GM04504 (cell line): ENCODE measurements at regions not wholly inside any gene's neighbourhood (a gene's known extent, or its start where the extent isn't known, plus 50 kb on each side); places are given as distances from the start of the nearest gene placed in this dataset.
A peak's percentile ranks its signal among the peaks of the same experiment; 100 is the strongest.

Source experiments
- DNase-seq: peaks from one replicate; pipeline ENCODE4 v3.0.0-alpha.2; 2012; ENCODE audit warnings: low read depth

DNA sequence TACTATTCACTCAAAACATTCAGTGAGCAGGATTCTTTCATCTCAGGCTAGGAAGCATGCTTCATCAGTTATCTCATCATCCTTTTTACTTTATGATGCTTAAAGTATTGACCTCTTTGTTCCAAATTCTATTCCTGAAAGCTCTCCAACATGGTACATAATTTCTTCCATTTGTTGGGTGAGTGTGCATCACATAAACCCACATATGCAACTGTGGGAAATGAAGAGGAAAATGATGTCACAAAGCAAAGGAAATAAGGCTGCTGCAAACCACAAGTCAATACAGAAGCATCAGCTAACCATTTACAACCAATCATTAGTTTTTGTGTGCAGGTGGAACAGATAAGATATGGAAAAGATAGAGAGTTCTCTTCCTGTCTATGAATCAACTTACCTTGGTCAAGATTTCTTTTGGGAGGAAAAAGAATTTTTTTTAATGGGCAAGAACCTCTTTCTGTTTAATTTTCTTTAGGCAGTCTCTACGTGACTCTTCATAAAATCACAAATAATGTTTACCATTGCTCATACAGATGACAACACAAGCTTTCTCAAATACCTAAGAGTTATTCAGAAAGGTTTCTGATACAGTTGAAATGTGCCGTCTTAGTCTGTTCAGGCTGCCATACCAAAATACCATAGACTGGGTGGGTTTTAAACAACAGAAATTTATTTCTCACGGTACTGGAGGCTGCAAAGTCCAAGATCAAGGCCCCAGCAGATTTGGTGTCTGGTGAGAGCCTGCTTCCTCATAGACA lies 259.9 kb downstream of the ADGRG6 start:
- no peak for DNase-seq

DNA sequence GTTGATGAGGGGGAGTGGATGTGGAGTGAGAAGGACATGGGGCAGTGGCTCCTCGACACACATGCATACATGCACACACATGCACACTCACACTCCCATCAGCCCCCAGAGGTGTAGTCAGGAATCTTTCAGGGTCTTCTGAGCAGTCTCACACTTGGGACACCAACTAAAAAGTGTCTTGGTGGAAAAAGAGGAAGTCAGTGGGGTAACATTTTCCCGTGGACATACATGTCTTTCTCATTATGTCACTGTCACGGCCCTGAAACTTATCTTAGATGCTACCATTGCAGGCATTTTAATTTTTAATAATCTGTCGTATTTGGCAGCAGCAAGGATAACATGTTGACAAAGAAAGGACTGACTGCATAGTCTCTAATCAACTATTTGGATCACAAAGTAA lies 261.1 kb downstream of the ADGRG6 start:
- DNase-seq: no peak

- peak; percentile 33 for DNase-seq
Measured at GRCh38 chr6:142566628-142567396, 265.0 kb downstream of the ADGRG6 start.

GRCh38 chr6:142567461-142567860 lies 265.7 kb downstream of the ADGRG6 start:
- no peak for DNase-seq

DNA sequence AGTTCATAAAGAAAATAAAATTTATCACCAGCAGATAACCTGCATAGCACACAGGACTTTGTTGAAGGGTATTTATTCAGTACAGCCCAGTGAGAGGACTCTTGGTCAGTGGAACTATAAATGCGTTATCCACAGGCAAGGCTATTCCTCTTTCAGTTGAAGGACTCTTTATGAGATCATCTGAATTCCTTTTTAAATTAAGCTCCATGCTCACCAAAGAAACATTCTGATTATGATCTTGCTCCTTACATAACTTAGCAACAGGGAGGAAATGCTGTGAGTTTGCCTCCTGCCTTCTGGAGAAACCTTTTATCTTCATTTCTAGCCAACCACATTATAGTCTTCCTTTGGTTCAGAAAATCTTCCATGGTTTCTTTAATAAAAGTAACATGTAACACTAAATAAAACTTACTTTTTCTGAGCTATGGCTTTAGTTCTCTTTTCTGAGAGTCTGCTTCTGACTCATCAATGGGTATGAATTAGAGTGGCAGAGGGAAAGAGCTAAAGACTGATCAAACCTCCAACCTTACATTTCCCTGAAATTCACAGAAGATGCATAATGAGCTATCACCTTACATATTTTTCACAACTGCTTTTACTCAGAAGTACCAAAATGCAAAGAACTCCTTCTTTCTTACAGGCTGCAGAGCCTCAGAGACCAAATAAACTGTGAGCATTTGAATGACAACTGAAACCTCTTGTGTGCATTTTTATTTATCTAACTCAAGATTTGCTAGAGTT lies 267.2 kb downstream of the ADGRG6 start:
- peak; percentile 62 for DNase-seq

GRCh38 chr6:142569676-142570075 lies 267.9 kb downstream of the ADGRG6 start:
- DNase-seq: no peak

GRCh38 chr6:142570221-142570671 lies 268.4 kb downstream of the ADGRG6 start:
- no peak for DNase-seq

GRCh38 chr6:142592876-142593275 lies 291.1 kb downstream of the ADGRG6 start:
- no peak for DNase-seq

DNA sequence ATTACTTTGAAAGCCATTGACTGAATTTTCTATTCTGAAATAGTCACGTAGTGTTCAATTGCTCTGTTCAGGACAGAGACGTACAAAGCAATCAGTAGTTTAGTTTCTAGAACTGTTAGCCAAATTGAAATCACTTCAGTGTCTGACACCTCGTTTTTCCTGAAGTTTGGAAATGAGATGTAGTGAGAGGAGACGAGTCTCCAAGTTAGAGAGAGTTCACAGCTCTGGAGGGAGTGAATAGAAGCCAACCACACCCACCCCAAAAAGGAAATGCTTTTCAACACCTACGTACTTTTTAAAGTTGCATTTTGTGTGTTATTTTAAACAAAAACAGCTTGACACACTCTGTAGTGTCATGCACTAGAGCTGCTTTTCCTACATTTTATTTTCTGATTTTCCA lies 296.0 kb downstream of the ADGRG6 start:
- DNase-seq: no peak

GRCh38 chr6:142601427-142601826 lies 299.6 kb downstream of the ADGRG6 start:
- no peak for DNase-seq

DNA sequence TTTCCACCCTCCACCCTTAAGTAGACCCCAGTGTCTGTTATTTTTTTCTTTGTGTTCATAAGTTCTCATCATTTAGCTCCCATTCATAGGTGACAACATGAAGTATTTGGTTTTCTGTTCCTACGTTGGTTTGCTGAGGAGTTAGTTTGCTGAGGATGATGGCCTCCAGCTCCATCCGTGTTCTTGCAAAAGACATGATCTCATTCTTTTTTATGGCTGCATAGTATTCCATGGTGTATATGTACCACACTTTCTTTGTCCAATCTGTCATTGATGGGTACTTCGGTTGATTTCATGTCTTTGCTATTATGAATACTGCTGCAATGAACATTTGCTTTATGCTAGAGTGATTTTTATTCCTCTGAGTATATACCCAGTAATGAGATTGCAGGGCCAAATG lies 301.2 kb downstream of the ADGRG6 start:
- no peak for DNase-seq

DNA sequence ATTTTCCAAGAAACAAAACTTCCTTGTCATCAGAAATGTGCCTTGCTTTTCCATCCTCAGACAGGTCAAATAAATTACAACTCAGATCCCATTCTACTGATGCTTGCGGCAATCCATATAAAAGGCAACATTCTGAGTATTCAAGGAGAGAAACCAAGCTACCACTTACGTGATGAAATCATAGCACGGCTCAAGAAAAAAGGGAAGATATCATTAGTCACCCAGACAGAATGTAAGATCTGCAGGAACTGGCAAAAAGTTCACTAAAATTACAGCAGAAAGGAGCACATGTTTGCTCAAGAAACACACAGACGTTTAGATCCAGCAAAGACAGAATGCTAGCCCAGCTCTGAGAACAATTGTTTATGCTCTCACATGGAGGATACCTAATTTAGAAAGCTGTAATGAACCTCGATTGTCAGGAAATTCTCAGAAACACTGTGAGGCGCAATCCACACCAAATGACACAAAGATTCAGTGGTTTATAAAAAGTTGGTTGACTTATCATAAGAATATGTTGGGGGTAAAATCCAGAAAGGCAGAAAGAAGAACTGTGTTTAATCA lies 304.2 kb downstream of the ADGRG6 start:
- no peak for DNase-seq

- no peak for DNase-seq
Measured at GRCh38 chr6:142612956-142613355, 311.1 kb downstream of the ADGRG6 start.

- no peak for DNase-seq
Measured at GRCh38 chr6:142613981-142614380, 312.2 kb downstream of the ADGRG6 start.

GRCh38 chr6:142617158-142617557 lies 315.4 kb downstream of the ADGRG6 start:
- DNase-seq: no peak

GRCh38 chr6:142621822-142622221 lies 320.0 kb downstream of the ADGRG6 start:
- no peak for DNase-seq

- DNase-seq: no peak
Measured at GRCh38 chr6:142624978-142625715, 319.8 kb downstream of the HIVEP2 start.

DNA sequence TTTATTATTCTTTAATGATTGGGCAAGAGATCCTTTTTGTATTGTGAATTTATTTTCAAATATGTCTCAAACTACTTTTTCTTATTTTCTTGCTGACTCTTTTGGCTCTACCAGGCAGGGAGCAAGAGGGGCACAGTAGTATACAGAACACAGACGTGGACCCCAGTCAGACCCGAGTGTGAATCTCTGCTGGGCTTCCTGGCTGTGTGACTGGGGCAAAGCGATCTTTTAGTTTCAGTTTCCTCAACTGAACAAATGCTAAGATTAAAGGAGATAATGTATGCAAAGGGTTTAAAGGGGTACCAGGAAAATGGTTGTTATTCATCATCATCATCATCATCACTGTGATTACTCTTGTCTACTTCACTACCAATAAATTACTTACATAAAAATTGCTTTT lies 317.5 kb downstream of the HIVEP2 start:
- no peak for DNase-seq

DNA sequence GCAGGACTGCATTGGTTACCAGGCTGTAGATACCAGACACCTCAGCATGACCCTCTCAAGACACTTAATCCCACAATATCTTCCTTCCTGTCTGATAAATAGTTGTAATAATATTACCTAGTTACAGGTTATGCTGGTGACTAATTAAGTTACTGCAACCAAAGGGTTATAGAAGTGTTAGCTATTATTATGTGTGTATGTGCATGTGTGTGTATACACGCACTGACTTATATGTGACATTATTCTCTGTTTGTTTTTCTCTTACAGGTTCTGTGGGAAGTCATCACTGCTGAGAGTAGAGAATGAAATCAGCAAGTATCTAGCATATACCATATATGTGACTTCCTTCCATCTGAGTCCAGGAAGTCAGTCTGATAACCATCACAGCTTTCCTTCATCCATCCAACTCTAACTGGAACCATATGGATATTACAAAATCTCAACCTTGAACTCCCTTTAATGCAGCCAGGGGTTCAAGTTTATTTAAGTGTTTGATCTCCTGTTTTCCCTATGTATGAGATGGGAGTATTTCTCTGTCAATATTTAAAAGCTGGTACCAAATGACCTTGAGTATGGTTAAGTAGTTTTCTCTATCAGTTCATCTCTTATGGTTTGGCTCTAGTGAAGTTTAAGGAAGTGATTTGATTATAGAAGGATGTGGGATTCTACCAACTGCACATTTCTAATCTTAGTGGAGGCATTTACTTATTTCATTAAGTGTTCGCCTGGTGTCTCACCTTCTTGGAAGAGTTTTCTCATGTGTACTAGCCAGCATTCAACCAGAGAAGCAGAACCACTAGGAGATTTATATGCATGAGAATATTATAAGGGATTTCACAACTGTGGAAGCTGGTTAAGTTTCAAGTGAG lies 313.2 kb downstream of the HIVEP2 start:
- DNase-seq: peak; percentile 10

DNA sequence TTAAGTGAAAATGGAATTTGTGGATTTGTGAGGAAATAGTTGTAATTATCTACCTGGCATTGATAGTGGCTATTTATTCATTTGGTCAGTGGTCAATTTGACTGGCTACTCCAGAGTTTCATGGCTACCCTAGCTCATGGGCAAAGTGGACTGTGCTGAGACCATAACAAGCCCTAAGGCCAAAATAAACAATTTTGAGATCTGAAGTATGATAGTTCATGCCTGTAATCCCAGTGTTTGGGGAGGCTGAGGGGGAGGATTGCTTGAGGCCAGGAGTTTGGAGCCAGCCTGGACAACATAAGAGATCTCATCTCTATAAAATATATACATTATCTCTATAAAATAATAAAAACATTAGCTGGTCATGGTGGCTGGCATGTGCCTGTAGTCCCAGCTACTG lies 311.7 kb downstream of the HIVEP2 start:
- DNase-seq: no peak

DNA sequence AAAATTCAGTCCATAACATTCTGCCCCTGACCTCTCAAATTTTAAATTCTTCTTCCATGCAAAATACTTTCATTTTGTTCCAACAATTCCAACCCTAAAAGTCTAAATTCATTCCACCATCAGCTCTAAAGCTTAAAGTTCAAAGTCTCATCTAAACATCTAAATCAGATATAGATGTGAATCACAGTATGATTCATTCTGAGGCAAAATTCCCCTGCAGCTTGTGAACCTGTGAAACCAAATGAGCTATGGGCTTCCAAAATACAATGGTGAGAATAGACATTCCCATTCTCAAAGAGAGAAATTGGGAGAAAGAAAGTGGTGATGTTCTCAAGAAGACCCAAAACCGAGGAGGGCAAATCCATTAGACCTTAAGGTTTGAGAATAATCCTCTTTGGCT lies 309.8 kb downstream of the HIVEP2 start:
- DNase-seq: no peak
